ENCODE measurements at regions not wholly inside any gene's neighbourhood (a gene's known extent, or its start where the extent isn't known, plus 50 kb on each side); places are given as distances from the start of the nearest gene placed in this dataset.

DNA sequence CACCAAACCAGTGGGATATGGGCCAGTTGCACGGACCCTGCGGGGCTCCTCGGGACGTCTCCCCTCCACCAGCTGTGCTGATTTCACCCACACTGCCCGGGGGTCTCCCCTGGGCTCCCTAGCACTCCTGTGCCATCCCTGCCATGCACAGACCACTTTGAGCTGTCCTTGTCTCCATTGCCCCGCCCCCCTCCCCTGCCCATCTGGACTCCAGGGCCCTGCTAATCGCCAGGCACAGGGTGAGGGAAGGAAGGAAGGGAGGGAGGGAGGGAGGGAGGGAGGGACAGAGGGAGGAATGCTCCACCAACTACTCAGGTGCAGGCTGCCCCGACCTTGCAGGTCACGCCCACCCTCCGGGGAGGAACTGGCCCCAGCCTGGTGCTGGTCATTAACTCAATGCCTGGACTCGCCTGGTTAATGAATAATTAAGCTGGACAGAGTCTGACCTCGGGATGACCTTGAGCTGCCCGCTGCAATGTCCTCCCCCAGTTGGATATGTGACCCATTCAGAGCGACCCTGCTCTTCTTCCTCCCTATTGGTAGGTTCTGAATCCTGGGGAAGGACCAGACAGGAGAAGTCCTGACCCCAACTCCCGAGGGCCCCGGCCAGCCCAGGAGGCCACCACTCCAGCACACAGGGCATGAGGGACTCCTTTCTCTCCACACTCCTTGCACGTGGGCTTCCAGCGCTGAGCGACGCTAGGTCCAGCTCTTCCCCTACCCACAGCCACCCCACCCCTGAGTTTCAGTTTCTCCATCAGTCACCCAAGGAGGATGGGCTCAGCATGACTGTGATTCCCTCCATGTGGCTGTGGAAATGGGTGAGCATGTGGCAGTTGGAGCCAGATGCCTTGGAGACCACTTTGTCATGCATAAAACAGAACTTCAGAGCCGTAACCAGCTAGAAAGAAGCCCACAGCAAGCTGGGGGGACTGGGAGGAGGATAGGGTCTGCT, 62.1 kb downstream of the C9orf50 start:
- TF ChIP-seq SUZ12 (IDR thresholded peaks at IDR 0.05; ENCODE audit: extremely low read depth, insufficient read depth, insufficient read length) (no peak), YY1 (IDR thresholded peaks at IDR 0.05; ENCODE audit: insufficient read depth, insufficient read length) (no peak), ZNF274 (IDR thresholded peaks at IDR 0.05; ENCODE audit: low read depth, low read length) (no peak)
